ENCODE measurements at regions not wholly inside any gene's neighbourhood (a gene's known extent, or its start where the extent isn't known, plus 50 kb on each side); places are given as distances from the start of the nearest gene placed in this dataset.
"Not testable (repeated sequence)": the region's sequence is repeated elsewhere in the genome, so short reads cannot be mapped to it uniquely, and the experiment has no call there.

DNA sequence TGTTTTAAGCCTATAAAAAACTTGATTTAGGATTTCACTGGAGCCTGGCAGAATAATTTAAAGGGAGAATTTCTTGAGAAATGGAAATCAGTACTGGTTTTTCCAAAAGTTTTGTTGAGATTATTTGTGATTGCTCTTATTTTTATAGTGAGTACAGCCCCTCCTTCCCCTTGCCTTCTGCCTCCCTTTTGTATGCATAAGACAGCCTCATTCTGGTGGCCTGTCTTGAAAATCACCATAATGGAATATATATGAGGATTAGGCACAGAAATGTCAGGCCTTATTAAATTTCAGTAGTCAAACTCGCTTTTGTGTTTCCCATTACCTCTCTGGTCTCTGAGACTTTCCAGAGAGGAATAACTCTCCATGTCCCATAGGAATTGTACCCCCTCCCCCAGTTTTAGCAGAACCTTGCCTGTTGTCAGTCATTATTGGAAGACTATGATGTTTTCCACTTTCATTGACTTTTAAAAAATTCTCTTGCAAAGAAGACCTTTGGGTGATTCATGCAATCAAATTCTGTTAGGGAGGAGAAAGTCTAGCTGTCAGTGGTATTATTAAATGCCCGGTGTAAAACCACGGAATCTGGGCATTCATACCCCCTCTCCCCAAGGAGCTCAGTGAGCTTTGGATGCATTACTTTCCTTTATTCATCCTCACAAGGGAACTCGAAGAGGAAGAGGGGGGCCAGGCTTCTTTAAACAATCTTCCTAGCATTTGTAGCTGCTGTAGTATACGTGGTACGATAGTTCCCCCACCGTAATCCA lies 171.6 kb upstream of the TSC22D2 start:
- H3K27ac ChIP-seq = no peak overlapping the region
- TF ChIP-seq, protein P1, sequence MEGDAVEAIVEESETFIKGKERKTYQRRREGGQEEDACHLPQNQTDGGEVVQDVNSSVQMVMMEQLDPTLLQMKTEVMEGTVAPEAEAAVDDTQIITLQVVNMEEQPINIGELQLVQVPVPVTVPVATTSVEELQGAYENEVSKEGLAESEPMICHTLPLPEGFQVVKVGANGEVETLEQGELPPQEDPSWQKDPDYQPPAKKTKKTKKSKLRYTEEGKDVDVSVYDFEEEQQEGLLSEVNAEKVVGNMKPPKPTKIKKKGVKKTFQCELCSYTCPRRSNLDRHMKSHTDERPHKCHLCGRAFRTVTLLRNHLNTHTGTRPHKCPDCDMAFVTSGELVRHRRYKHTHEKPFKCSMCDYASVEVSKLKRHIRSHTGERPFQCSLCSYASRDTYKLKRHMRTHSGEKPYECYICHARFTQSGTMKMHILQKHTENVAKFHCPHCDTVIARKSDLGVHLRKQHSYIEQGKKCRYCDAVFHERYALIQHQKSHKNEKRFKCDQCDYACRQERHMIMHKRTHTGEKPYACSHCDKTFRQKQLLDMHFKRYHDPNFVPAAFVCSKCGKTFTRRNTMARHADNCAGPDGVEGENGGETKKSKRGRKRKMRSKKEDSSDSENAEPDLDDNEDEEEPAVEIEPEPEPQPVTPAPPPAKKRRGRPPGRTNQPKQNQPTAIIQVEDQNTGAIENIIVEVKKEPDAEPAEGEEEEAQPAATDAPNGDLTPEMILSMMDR (IDR thresholded peaks at IDR 0.05) = no peak
- H3K4me3 ChIP-seq = no peak overlapping the region
- peaks cover 12% of the 10 kb centered on the region for H3K4me1 ChIP-seq
- H3K36me3 ChIP-seq = no peaks in the 10 kb centered on the region
- ATAC-seq (no peak), DNase-seq (no peak)
- H3K27me3 ChIP-seq = no peaks in the 10 kb centered on the region
- H3K9me3 ChIP-seq = no peaks in the 10 kb centered on the region
- intact Hi-C loops (cut with DNase I) = no loop called here

GRCh38 chr3:150235799-150236198 lies 172.3 kb upstream of the TSC22D2 start:
- Histone ChIP-seq H3K27ac (no peak overlapping the region), H3K27me3 (no peaks in the 10 kb centered on the region)

DNA sequence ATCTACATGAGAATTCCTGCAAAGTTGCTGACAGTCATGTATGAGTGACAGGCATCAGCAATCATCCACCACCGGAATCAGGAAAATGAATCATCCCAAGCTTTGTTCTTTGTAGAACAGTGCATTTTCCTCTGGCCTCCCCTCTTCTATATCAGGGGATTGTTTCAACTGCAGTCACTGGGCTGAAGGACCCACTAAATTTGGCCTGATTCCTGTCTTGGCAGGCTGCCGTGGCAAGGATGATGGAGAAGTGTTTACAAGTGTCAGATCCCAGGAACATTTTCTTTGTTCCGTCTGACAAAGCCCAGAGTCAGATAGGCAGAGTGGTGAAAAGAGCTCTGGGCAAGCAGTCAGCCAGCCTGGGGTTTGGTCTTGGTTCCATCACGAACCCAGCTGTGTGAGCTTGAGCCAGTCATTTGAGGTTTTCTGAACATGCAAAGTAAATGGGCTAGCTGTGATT lies 175.1 kb upstream of the TSC22D2 start:
- no peak overlapping the region for H3K27ac ChIP-seq
- ATAC-seq (peak; percentile 36), DNase-seq (no peak)
- no peak overlapping the region for H3K4me3 ChIP-seq
- no peaks in the 10 kb centered on the region for H3K27me3 ChIP-seq
- TF ChIP-seq, protein P1 (IDR thresholded peaks at IDR 0.05) = no peak
- no peaks in the 10 kb centered on the region for H3K36me3 ChIP-seq
- no peaks in the 10 kb centered on the region for H3K9me3 ChIP-seq
- intact Hi-C loops (cut with DNase I) = no loop called here
- H3K4me1 ChIP-seq = peaks cover 8% of the 10 kb centered on the region

More at GRCh38 chr3:150235799-150236198, 172.3 kb upstream of the TSC22D2 start:
- Histone ChIP-seq H3K4me3 (no peak overlapping the region), H3K36me3 (no peaks in the 10 kb centered on the region), H3K4me1 (peaks cover 12% of the 10 kb centered on the region), H3K9me3 (no peaks in the 10 kb centered on the region)
- ATAC-seq = no peak
- TF ChIP-seq, protein P1 (IDR thresholded peaks at IDR 0.05) = no peak
- DNase-seq = no peak
- intact Hi-C loops (cut with DNase I) = no loop called here

DNA sequence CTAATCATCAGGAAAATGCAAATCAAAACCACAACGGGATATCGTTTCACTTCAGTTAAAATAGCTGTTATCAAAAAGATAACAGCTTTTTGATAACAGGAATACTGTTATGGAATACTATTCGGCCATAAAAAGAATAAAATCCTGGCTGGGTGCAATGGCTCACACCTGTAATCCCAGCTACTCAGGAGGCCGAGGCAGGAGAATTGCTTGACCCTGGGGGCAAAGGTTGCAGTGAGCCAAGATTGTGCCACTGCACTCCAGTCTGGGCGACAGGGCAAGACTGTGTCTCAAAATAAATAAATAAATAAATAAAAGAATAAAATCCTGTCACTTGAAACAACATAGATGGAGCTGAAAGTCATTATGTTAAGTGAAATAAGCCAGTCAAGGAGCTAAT lies 178.1 kb upstream of the TSC22D2 start:
- Histone ChIP-seq H3K27me3 (peaks cover 3% of the 10 kb centered on the region), H3K27ac (no peak overlapping the region), H3K36me3 (no peaks in the 10 kb centered on the region), H3K4me3 (no peak overlapping the region), H3K9me3 (no peaks in the 10 kb centered on the region), H3K4me1 (no peaks in the 10 kb centered on the region)
- intact Hi-C loops (cut with DNase I) = no loop called here
- no peak for ATAC-seq
- TF ChIP-seq, protein P1 (IDR thresholded peaks at IDR 0.05) = no peak
- DNase-seq = no peak

- H3K4me3 ChIP-seq; ATAC-seq; H3K36me3 ChIP-seq; H3K9me3 ChIP-seq; intact Hi-C loops (cut with DNase I); H3K4me1 ChIP-seq; H3K27ac ChIP-seq; DNase-seq: not testable (repeated sequence)
- peaks cover 13% of the 10 kb centered on the region for H3K27me3 ChIP-seq
Observed at GRCh38 chr3:150228626-150229025, 179.5 kb upstream of the TSC22D2 start.

GRCh38 chr3:150227839-150228238 lies 180.3 kb upstream of the TSC22D2 start:
- Histone ChIP-seq H3K27me3 (peaks cover 13% of the 10 kb centered on the region), H3K27ac (no peak overlapping the region), H3K36me3 (no peaks in the 10 kb centered on the region), H3K4me1 (no peaks in the 10 kb centered on the region), H3K9me3 (no peaks in the 10 kb centered on the region), H3K4me3 (no peak overlapping the region)
- TF ChIP-seq, protein P1 (IDR thresholded peaks at IDR 0.05) = peak; percentile 54
- ATAC-seq = peak; percentile 67
- intact Hi-C loops (cut with DNase I) = no loop called here
- DNase-seq = no peak

Data from upper lobe of right lung (tissue), 1 donor.